CD4-positive, alpha-beta T cell (primary cell): ENCODE measurements at regions not wholly inside any gene's neighbourhood (a gene's known extent, or its start where the extent isn't known, plus 50 kb on each side); places are given as distances from the start of the nearest gene placed in this dataset.
A peak's percentile ranks its signal among the peaks of the same experiment; 100 is the strongest.
"Not testable (repeated sequence)": the region's sequence is repeated elsewhere in the genome, so short reads cannot be mapped to it uniquely, and the experiment has no call there.

Experiments used
- ATAC-seq: fragments of 200-7000 bp; cut with Tn5 transposase; one replicate; pipeline ENCODE4 v1.10.0; 2022; ENCODE audit warnings: mild to moderate bottlenecking; ENCODE audit not compliant: poor library complexity
- CTCF ChIA-PET: fragments of 350-600 bp; sonication (Branson Sonifier 250); formaldehyde crosslinking; loops from one replicate; lab custom pipeline; 2021; ENCODE audit warnings: antibody characterized with exemption, inconsistent platforms; lab: Charles Lee
- POLR2A ChIA-PET: fragments of 350-600 bp; sonication (Branson Sonifier 250); formaldehyde crosslinking; loops from one replicate; lab custom pipeline; 2021; ENCODE audit warnings: antibody characterized with exemption, inconsistent platforms; lab: Charles Lee
- DNase-seq, 14 experiments: peaks; one replicate each; pipeline ENCODE4 v3.0.0-alpha.2; 2013 to 2020; ENCODE audit warnings: mixed read lengths in 2 of 14
- H3K27ac ChIP-seq, 2 donors: one replicate each; pipeline versions ENCODE4 v1.5.1 to v1.7.0; 2013; ENCODE audit warnings: low read length in 2 of 2, low read depth in 1 of 2, mild to moderate bottlenecking in 1 of 2
- H3K27me3 ChIP-seq, 2 experiments: 1 replicate in 1 of 2; 2 replicates in 1 of 2; pipeline versions ENCODE4 v1.6.1 to v1.7.0; 2013; ENCODE audit warnings: low read length in 2 of 2, control low read depth in 1 of 2, mild to moderate bottlenecking in 1 of 2, moderate library complexity in 1 of 2; ENCODE audit not compliant: insufficient read depth in 2 of 2, control insufficient read depth in 1 of 2
- H3K36me3 ChIP-seq: one replicate; pipeline ENCODE4 v1.6.1; 2013; ENCODE audit warnings: low read length, control low read depth; ENCODE audit not compliant: insufficient read depth
- H3K4me1 ChIP-seq: one replicate; pipeline ENCODE4 v1.6.1; 2013; ENCODE audit warnings: low read length, control low read depth; ENCODE audit not compliant: insufficient read depth
- H3K4me3 ChIP-seq: one replicate; pipeline ENCODE4 v1.5.1; 2013; ENCODE audit warnings: mild to moderate bottlenecking, low read length, moderate library complexity
- H3K9me3 ChIP-seq, 2 experiments: 1 replicate in 1 of 2; 2 replicates in 1 of 2; pipeline versions ENCODE4 v1.6.1 to v1.7.0; 2013; ENCODE audit warnings: low read length in 2 of 2, mild to moderate bottlenecking in 2 of 2, control low read depth in 1 of 2, moderate library complexity in 1 of 2; ENCODE audit not compliant: control insufficient read depth in 1 of 2, insufficient read depth in 1 of 2
- H3K27ac Mint-ChIP-seq: one replicate; pipeline ENCODE4 v1.8.0; 2020; ENCODE audit warnings: mixed read lengths
- H3K27me3 Mint-ChIP-seq: one replicate; pipeline ENCODE4 v1.8.0; 2021; ENCODE audit warnings: mixed read lengths
- H3K36me3 Mint-ChIP-seq: one replicate; pipeline ENCODE4 v1.8.0; 2021; ENCODE audit warnings: low read depth, mixed read lengths
- H3K4me1 Mint-ChIP-seq: one replicate; pipeline ENCODE4 v1.8.0; 2021; ENCODE audit warnings: low read depth, mixed read lengths
- H3K4me3 Mint-ChIP-seq: one replicate; pipeline ENCODE4 v1.8.0; 2020; ENCODE audit warnings: mild to moderate bottlenecking, mixed read lengths
- H3K9me3 Mint-ChIP-seq: one replicate; pipeline ENCODE4 v1.8.0; 2020; ENCODE audit warnings: mixed read lengths
- CTCF ChIP-seq: fragments of 200-600 bp; IDR thresholded peaks from one replicate; pipeline ENCODE4 v1.8.0; 2022; ENCODE audit warnings: antibody characterized with exemption, mild to moderate bottlenecking
- intact Hi-C, 2 experiments: fragments of 100-400 bp; cut with DNase I in 1 of 2; cut with micrococcal nuclease in 1 of 2; formaldehyde crosslinking; loops; one replicate each; pipeline versions ENCODE4 v1.15.1 to v1.9.0; 2023 to 2025; cut with DNase I, micrococcal nuclease

GRCh38 chr2:12010779-12011178, 264.3 kb downstream of the LPIN1 start:
- H3K4me3 ChIP-seq: no peak overlapping the region
- Mint-ChIP-seq H3K27ac (no peak overlapping the region), H3K9me3 (no peaks in the 10 kb centered on the region), H3K4me3 (no peak overlapping the region), H3K4me1 (peaks cover 18% of the 10 kb centered on the region), H3K36me3 (no peaks in the 10 kb centered on the region), H3K27me3 (no peaks in the 10 kb centered on the region)
- ChIA-PET POLR2A (interaction anchor here (0.9 to 1.7 kb wide), 2 partner anchors 137 to 706 kb away, joined by 3 to 5 read pairs; partner anchors contain the start of gene TRIB2), CTCF (no interaction called here)
- DNase-seq (no peak), ATAC-seq (no peak)
- H3K27ac ChIP-seq: no peak overlapping the region
- H3K27me3 ChIP-seq: peaks cover 0 to 5% of the 10 kb centered on the region in 2 experiments
- peaks cover 9% of the 10 kb centered on the region for H3K4me1 ChIP-seq
- no peak for TF ChIP-seq CTCF
- H3K9me3 ChIP-seq: peaks cover 0 to 3% of the 10 kb centered on the region in 2 experiments
- intact Hi-C loops: no loop called here
- H3K36me3 ChIP-seq: no peaks in the 10 kb centered on the region

- Mint-ChIP-seq H3K27ac (no peak overlapping the region), H3K36me3 (no peaks in the 10 kb centered on the region), H3K27me3 (no peaks in the 10 kb centered on the region), H3K4me1 (peaks cover 14% of the 10 kb centered on the region), H3K4me3 (no peak overlapping the region), H3K9me3 (no peaks in the 10 kb centered on the region)
- CTCF ChIA-PET: no interaction called here
- Histone ChIP-seq H3K9me3 (peaks cover 0 to 3% of the 10 kb centered on the region in 2 experiments), H3K27me3 (peaks cover 0 to 5% of the 10 kb centered on the region in 2 experiments), H3K4me3 (no peak overlapping the region), H3K36me3 (no peaks in the 10 kb centered on the region), H3K27ac (no peak overlapping the region), H3K4me1 (no peaks in the 10 kb centered on the region)
- DNase-seq: peak in 2 of 14 experiments; percentile 14 to 18
- no peak for ATAC-seq
- POLR2A ChIA-PET: no interaction called here
- intact Hi-C loops: no loop called here
- TF ChIP-seq CTCF: no peak
Measured at GRCh38 chr2:12014088-12014960, 267.9 kb downstream of the LPIN1 start.

- DNase-seq: no peak
Measured at GRCh38 chr2:12017499-12018157, 271.2 kb downstream of the LPIN1 start.

GRCh38 chr2:12018726-12019125, 272.3 kb downstream of the LPIN1 start:
- not testable (repeated sequence) for H3K4me1 ChIP-seq

More at GRCh38 chr2:12017499-12018157, 271.2 kb downstream of the LPIN1 start:
- TF ChIP-seq CTCF: no peak
- H3K4me3 ChIP-seq: no peak overlapping the region
- no peak overlapping the region for H3K27ac ChIP-seq
- Mint-ChIP-seq H3K36me3 (peaks cover 17% of the 10 kb centered on the region), H3K4me3 (no peak overlapping the region), H3K4me1 (peaks cover 14% of the 10 kb centered on the region), H3K27me3 (no peaks in the 10 kb centered on the region), H3K27ac (no peak overlapping the region), H3K9me3 (peaks cover 9% of the 10 kb centered on the region)
- peaks cover 0 to 5% of the 10 kb centered on the region in 2 experiments for H3K27me3 ChIP-seq
- peaks cover 16 to 27% of the 10 kb centered on the region in 2 experiments for H3K9me3 ChIP-seq
- intact Hi-C loops: no loop called here
- no peaks in the 10 kb centered on the region for H3K4me1 ChIP-seq
- H3K36me3 ChIP-seq: no peaks in the 10 kb centered on the region
- POLR2A ChIA-PET: interaction anchor here (1.1 kb wide), 1 partner anchor 56 kb away, joined by 3 read pairs; no protein-coding TSS in a partner anchor
- ATAC-seq: no peak
- CTCF ChIA-PET: no interaction called here

More at GRCh38 chr2:12018726-12019125, 272.3 kb downstream of the LPIN1 start:
- DNase-seq, ATAC-seq, H3K27me3 Mint-ChIP-seq, CTCF ChIA-PET, intact Hi-C loops, H3K27me3 ChIP-seq, H3K36me3 ChIP-seq, POLR2A ChIA-PET, H3K4me3 ChIP-seq, H3K27ac Mint-ChIP-seq, H3K27ac ChIP-seq, H3K4me3 Mint-ChIP-seq: not testable (repeated sequence)
- peaks cover 17% of the 10 kb centered on the region for H3K36me3 Mint-ChIP-seq
- H3K9me3 Mint-ChIP-seq: peaks cover 13% of the 10 kb centered on the region
- H3K4me1 Mint-ChIP-seq: peaks cover 14% of the 10 kb centered on the region
- peaks cover 19 to 27% of the 10 kb centered on the region in 2 experiments for H3K9me3 ChIP-seq
